Spleen (tissue), 7 donors: ENCODE measurements at regions not wholly inside any gene's neighbourhood (a gene's known extent, or its start where the extent isn't known, plus 50 kb on each side); places are given as distances from the start of the nearest gene placed in this dataset.

ENCODE experiments used
- POLR2AphosphoS5 ChIP-seq, 3 donors: sonication (generic); formaldehyde crosslinking; IDR thresholded peaks; one replicate each; pipeline ENCODE4 v1.5.1; 2017; ENCODE audit warnings: antibody characterized with exemption in 3 of 3
- TF ChIP-seq, protein P1 (sequence below), 11 experiments: fragments of 200-600 bp in 7 of 11; fragments of 450-650 bp in 4 of 11; sonication (generic) in 4 of 11; IDR thresholded peaks in 8 of 11; conservative IDR thresholded peaks in 3 of 11; 1 replicate in 7 of 11; 2 replicates in 4 of 11; pipeline versions ENCODE4 v1.4.0 to v1.8.0; 2016 to 2021; ENCODE audit warnings: antibody characterized with exemption in 11 of 11, inconsistent platforms in 4 of 11, mild to moderate bottlenecking in 1 of 11
- donor health status: DM: no; HTN: no; CAD: no; lungs with moderate emphysema.
- donor health status: DM: no; HTN: no; CAD: no.
- donor health status: DM: no; HTN: no; CAD: no.

GRCh38 chr3:124591699-124592098, 138.6 kb upstream of the UMPS start:
- TF ChIP-seq, protein P1, sequence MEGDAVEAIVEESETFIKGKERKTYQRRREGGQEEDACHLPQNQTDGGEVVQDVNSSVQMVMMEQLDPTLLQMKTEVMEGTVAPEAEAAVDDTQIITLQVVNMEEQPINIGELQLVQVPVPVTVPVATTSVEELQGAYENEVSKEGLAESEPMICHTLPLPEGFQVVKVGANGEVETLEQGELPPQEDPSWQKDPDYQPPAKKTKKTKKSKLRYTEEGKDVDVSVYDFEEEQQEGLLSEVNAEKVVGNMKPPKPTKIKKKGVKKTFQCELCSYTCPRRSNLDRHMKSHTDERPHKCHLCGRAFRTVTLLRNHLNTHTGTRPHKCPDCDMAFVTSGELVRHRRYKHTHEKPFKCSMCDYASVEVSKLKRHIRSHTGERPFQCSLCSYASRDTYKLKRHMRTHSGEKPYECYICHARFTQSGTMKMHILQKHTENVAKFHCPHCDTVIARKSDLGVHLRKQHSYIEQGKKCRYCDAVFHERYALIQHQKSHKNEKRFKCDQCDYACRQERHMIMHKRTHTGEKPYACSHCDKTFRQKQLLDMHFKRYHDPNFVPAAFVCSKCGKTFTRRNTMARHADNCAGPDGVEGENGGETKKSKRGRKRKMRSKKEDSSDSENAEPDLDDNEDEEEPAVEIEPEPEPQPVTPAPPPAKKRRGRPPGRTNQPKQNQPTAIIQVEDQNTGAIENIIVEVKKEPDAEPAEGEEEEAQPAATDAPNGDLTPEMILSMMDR (IDR thresholded peaks at IDR 0.05 in 8 of 11, conservative IDR thresholded peaks at IDR 0.05 in 3 of 11), result no peak
- TF ChIP-seq POLR2AphosphoS5 (IDR thresholded peaks at IDR 0.05), result no peak
